ENCODE measurements at regions not wholly inside any gene's neighbourhood (a gene's known extent, or its start where the extent isn't known, plus 50 kb on each side); places are given as distances from the start of the nearest gene placed in this dataset.

GRCh38 chr5:115052948-115053347 lies 116.8 kb downstream of the TRIM36 start:
- no peak for DNase-seq
- Histone ChIP-seq H3K4me3 (ENCODE audit: low read length) (no peak overlapping the region), H3K9me3 (ENCODE audit: control insufficient read depth, insufficient read depth, low read length) (no peaks in the 10 kb centered on the region), H3K36me3 (ENCODE audit: control insufficient read depth, insufficient read depth, low read length) (no peaks in the 10 kb centered on the region), H3K4me1 (ENCODE audit: control insufficient read depth, insufficient read depth, low read length) (no peaks in the 10 kb centered on the region), H3K27me3 (ENCODE audit: control insufficient read depth, insufficient read depth, low read length) (no peaks in the 10 kb centered on the region), H3K27ac (ENCODE audit: low read length) (no peak overlapping the region)
- Mint-ChIP-seq H3K27me3 (ENCODE audit: low read depth in 2 of 2) (peaks cover 6 to 10% of the 10 kb centered on the region in 2 donors), H3K4me3 (no peak overlapping the region), H3K36me3 (no peaks in the 10 kb centered on the region), H3K27ac (no peak overlapping the region), H3K4me1 (no peaks in the 10 kb centered on the region), H3K9me3 (no peaks in the 10 kb centered on the region)
- 94% methylated on average over 2 of the region's 2 CpGs for WGBS (ENCODE audit: insufficient coverage)
- no peak for TF ChIP-seq CTCF (IDR thresholded peaks at IDR 0.05)
- no peak for ATAC-seq
- intact Hi-C loops (cut with micrococcal nuclease), result no loop called here

GRCh38 chr5:115050866-115051265 lies 118.8 kb downstream of the TRIM36 start:
- no peak overlapping the region for H3K27ac ChIP-seq (ENCODE audit: low read length)
- DNase-seq, result no peak
- no peak for ATAC-seq
- Mint-ChIP-seq H3K27me3 (ENCODE audit: low read depth in 2 of 2) (peaks cover 3% of the 10 kb centered on the region in 2 donors), H3K4me1 (no peaks in the 10 kb centered on the region), H3K27ac (no peak overlapping the region), H3K4me3 (no peak overlapping the region), H3K36me3 (no peaks in the 10 kb centered on the region), H3K9me3 (no peaks in the 10 kb centered on the region)
- H3K4me1 ChIP-seq (ENCODE audit: control insufficient read depth, insufficient read depth, low read length), result no peaks in the 10 kb centered on the region
- intact Hi-C loops (cut with micrococcal nuclease), result no loop called here
- no peak for TF ChIP-seq CTCF (IDR thresholded peaks at IDR 0.05)
- H3K27me3 ChIP-seq (ENCODE audit: control insufficient read depth, insufficient read depth, low read length), result no peaks in the 10 kb centered on the region
- no peak overlapping the region for H3K4me3 ChIP-seq (ENCODE audit: low read length)
- H3K9me3 ChIP-seq (ENCODE audit: control insufficient read depth, insufficient read depth, low read length), result no peaks in the 10 kb centered on the region
- no peaks in the 10 kb centered on the region for H3K36me3 ChIP-seq (ENCODE audit: control insufficient read depth, insufficient read depth, low read length)
- 55% methylated on average over 3 of the region's 3 CpGs for WGBS (ENCODE audit: insufficient coverage)

- DNase-seq, result no peak
- no peak overlapping the region for H3K4me3 ChIP-seq (ENCODE audit: low read length)
- H3K4me1 ChIP-seq (ENCODE audit: control insufficient read depth, insufficient read depth, low read length), result no peaks in the 10 kb centered on the region
- peak in 1 of 3 donors; percentile 72 for ATAC-seq
- no peaks in the 10 kb centered on the region for H3K27me3 Mint-ChIP-seq (ENCODE audit: low read depth in 2 of 2)
- TF ChIP-seq CTCF (IDR thresholded peaks at IDR 0.05), result no peak
- H3K27ac ChIP-seq (ENCODE audit: low read length), result no peak overlapping the region
- H3K36me3 ChIP-seq (ENCODE audit: control insufficient read depth, insufficient read depth, low read length), result no peaks in the 10 kb centered on the region
- peaks cover 9% of the 10 kb centered on the region for H3K9me3 ChIP-seq (ENCODE audit: control insufficient read depth, insufficient read depth, low read length)
- H3K36me3 Mint-ChIP-seq, result peaks cover 23% of the 10 kb centered on the region
- no peaks in the 10 kb centered on the region for H3K27me3 ChIP-seq (ENCODE audit: control insufficient read depth, insufficient read depth, low read length)
- intact Hi-C loops (cut with micrococcal nuclease), result no loop called here
- H3K4me3 Mint-ChIP-seq, result no peak overlapping the region
- WGBS (ENCODE audit: insufficient coverage), result 71% methylated on average over 3 of the region's 4 CpGs
- H3K27ac Mint-ChIP-seq, result no peak overlapping the region
- H3K4me1 Mint-ChIP-seq, result no peaks in the 10 kb centered on the region
- H3K9me3 Mint-ChIP-seq, result peaks cover 4 to 5% of the 10 kb centered on the region in 2 donors
Measured at GRCh38 chr5:115033861-115034260, 135.8 kb downstream of the TRIM36 start.

- H3K4me1 Mint-ChIP-seq, result no peaks in the 10 kb centered on the region
- ATAC-seq (no peak), DNase-seq (no peak)
- H3K27me3 Mint-ChIP-seq (ENCODE audit: low read depth in 2 of 2), result peaks cover 0 to 2% of the 10 kb centered on the region in 2 donors
- TF ChIP-seq CTCF (IDR thresholded peaks at IDR 0.05), result no peak
- H3K36me3 ChIP-seq (ENCODE audit: control insufficient read depth, insufficient read depth, low read length), result no peaks in the 10 kb centered on the region
- H3K27ac Mint-ChIP-seq, result no peak overlapping the region
- H3K4me1 ChIP-seq (ENCODE audit: control insufficient read depth, insufficient read depth, low read length), result no peaks in the 10 kb centered on the region
- H3K27ac ChIP-seq (ENCODE audit: low read length), result no peak overlapping the region
- H3K27me3 ChIP-seq (ENCODE audit: control insufficient read depth, insufficient read depth, low read length), result no peaks in the 10 kb centered on the region
- intact Hi-C loops (cut with micrococcal nuclease), result no loop called here
- no peaks in the 10 kb centered on the region for H3K36me3 Mint-ChIP-seq
- WGBS (ENCODE audit: insufficient coverage), result 71% methylated on average over 4 of the region's 4 CpGs
- no peak overlapping the region for H3K4me3 Mint-ChIP-seq
- H3K9me3 Mint-ChIP-seq, result no peaks in the 10 kb centered on the region
- H3K4me3 ChIP-seq (ENCODE audit: low read length), result no peak overlapping the region
- H3K9me3 ChIP-seq (ENCODE audit: control insufficient read depth, insufficient read depth, low read length), result no peaks in the 10 kb centered on the region
Measured at GRCh38 chr5:115028557-115028956, 141.2 kb downstream of the TRIM36 start.

All from natural killer cell (primary cell).